ENCODE measurements at regions not wholly inside any gene's neighbourhood (a gene's known extent, or its start where the extent isn't known, plus 50 kb on each side); places are given as distances from the start of the nearest gene placed in this dataset.

GRCh38 chr10:130859427-130859826 is 452.1 kb downstream of the TCERG1L start:
- Histone ChIP-seq H3K36me3 (ENCODE audit: control insufficient read depth, insufficient read depth, low read length) (no peaks in the 10 kb centered on the region), H3K4me3 (ENCODE audit: low read depth in 2 of 2, low read length in 2 of 2) (no peak overlapping the region), H3K9me3 (ENCODE audit: control insufficient read depth, insufficient read depth, low read depth, low read length) (peaks cover 3% of the 10 kb centered on the region; the same call in 1 of the 2 replicates), H3K27me3 (ENCODE audit: control insufficient read depth, insufficient read depth, low read length) (no peaks in the 10 kb centered on the region), H3K27ac (ENCODE audit: low read length) (no peak overlapping the region), H3K4me1 (ENCODE audit: control insufficient read depth, insufficient read depth, low read length) (no peaks in the 10 kb centered on the region)
- in situ Hi-C loops (cut with HindIII; ENCODE audit: low pct_unique_long_range_greater_than_20kb, low sequenced_read_pairs): no loop called here
- DNase-seq (ENCODE audit: low read depth, low spot score) (no peak), ATAC-seq (no peak)
- no peak for TF ChIP-seq CTCF (IDR thresholded peaks at IDR 0.05)
- TF ChIP-seq SIN3A (IDR thresholded peaks at IDR 0.05; ENCODE audit: borderline replicate concordance, insufficient read depth, low read depth, low read length): no peak
- no peak for TF ChIP-seq TCF7L2 (IDR thresholded peaks at IDR 0.05; ENCODE audit: low read depth, low read length)
- no peak for TF ChIP-seq POLR2AphosphoS5 (IDR thresholded peaks at IDR 0.05; ENCODE audit: low read depth, low read length)
- TF ChIP-seq REST (IDR thresholded peaks at IDR 0.05; ENCODE audit: insufficient read depth in 1 of 2, low read depth in 2 of 2, low read length in 1 of 2): no peak
- no TSS peak for BruUV-seq (replicated peaks)
- intact Hi-C loops (cut with micrococcal nuclease; ENCODE audit: unreplicated experiment): no loop called here
- ChIA-PET POLR2A (no interaction called here), CTCF (no interaction called here)

GRCh38 chr10:130862122-130862521 is 449.4 kb downstream of the TCERG1L start:
- intact Hi-C loops (cut with micrococcal nuclease; ENCODE audit: unreplicated experiment): no loop called here
- Histone ChIP-seq H3K4me1 (ENCODE audit: control insufficient read depth, insufficient read depth, low read length) (no peaks in the 10 kb centered on the region), H3K9me3 (ENCODE audit: control insufficient read depth, insufficient read depth, low read depth, low read length) (no peaks in the 10 kb centered on the region), H3K27ac (ENCODE audit: low read length) (no peak overlapping the region), H3K4me3 (ENCODE audit: low read depth in 2 of 2, low read length in 2 of 2) (no peak overlapping the region), H3K36me3 (ENCODE audit: control insufficient read depth, insufficient read depth, low read length) (no peaks in the 10 kb centered on the region), H3K27me3 (ENCODE audit: control insufficient read depth, insufficient read depth, low read length) (no peaks in the 10 kb centered on the region)
- TF ChIP-seq REST (IDR thresholded peaks at IDR 0.05; ENCODE audit: insufficient read depth in 1 of 2, low read depth in 2 of 2, low read length in 1 of 2) (no peak), SIN3A (IDR thresholded peaks at IDR 0.05; ENCODE audit: borderline replicate concordance, insufficient read depth, low read depth, low read length) (no peak), TCF7L2 (IDR thresholded peaks at IDR 0.05; ENCODE audit: low read depth, low read length) (no peak), POLR2AphosphoS5 (IDR thresholded peaks at IDR 0.05; ENCODE audit: low read depth, low read length) (no peak), CTCF (IDR thresholded peaks at IDR 0.05) (no peak)
- in situ Hi-C loops (cut with HindIII; ENCODE audit: low pct_unique_long_range_greater_than_20kb, low sequenced_read_pairs): no loop called here
- ATAC-seq (no peak), DNase-seq (ENCODE audit: low read depth, low spot score) (no peak)
- ChIA-PET POLR2A (no interaction called here), CTCF (no interaction called here)
- no TSS peak for BruUV-seq (replicated peaks)
